ENCODE measurements at regions not wholly inside any gene's neighbourhood (a gene's known extent, or its start where the extent isn't known, plus 50 kb on each side); places are given as distances from the start of the nearest gene placed in this dataset.

DNA sequence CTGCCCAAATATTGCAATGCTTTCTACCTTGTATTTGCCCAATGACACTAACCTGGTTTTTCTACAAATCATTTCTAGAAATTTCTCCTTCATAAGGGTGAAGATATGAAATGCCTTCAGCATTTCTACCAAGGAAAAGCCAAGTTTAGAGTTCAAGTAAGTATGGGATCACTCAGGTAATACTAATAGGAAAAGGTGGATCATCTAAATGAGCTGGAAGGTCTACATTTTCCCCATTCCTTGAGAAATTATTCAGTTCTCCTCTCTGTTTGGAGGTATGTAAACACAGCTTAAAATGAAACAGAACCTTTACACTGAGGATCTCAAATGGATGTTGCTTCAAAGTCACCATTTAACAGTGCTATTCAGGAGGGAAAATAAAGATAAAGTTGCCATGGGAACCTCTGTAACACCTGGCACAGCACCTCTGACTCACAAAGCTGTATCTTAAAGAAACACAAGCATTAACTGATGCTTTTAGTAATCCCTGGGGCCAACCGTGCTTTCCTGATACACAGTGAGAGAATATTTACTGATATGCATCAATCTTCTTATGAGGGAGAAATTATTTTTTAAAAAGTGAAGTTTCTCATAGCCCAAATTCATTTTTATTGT is 161.3 kb downstream of the DRD1 start:
- no peak for DNase-seq

DNA sequence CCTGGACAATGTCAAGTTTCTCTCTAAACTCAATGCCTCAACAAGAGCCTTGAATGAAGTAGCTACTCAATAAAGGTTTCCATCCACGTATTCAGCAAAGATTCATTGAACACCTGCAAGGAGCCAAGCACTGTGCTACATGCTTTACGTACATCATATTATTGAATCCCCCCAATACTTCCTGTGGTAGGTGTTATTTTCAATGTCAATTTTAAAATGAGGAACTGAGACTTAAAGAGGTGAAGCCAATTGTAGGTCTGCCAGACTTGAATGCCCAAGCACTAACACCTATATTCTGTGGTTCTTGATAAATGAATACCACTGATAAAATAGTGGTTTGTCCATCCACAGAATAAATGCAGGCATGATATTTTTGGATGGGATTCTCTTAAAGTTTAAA is 162.3 kb downstream of the DRD1 start:
- no peak for DNase-seq

DNA sequence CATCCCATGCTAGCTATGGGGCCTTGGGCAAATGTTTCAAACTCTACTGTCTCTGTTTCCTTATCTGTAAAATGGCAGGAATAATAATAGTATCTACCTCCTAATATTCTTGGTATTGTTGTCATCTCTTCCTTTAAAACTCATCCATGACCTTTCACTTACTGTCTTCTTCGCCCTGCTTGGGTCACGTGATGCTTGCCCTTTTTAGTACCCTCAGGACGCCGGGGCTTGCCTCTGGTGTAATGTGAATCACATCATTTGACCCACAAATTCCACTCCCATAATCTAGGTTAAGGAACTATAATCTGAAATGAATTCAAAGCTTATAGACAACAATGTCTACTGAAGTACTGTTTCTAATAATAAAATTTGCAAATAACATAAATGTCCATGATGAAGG is 162.7 kb downstream of the DRD1 start:
- no peak for DNase-seq

- no peak for DNase-seq
Measured at GRCh38 chr5:175279506-175279905, 164.5 kb downstream of the DRD1 start.

DNA sequence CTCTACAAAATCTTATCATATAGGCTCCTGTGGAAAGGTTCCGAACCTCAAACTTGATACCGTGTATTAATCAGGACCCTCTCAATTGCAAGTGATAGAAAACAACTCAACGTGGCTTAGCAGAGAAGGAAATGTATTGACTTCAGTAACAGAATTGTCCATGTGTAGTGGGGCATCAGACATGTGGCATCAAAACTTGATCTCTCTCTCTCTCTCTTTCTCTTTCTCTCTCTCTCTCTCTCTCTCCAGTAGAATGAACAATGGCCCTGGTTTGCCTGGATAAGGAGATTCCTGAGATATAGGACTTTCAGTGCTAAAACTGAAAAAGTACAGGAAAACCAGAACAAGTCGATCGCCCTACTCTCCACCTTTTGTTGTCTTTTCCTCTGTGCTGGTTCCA is 168.2 kb downstream of the DRD1 start:
- DNase-seq, result no peak

DNA sequence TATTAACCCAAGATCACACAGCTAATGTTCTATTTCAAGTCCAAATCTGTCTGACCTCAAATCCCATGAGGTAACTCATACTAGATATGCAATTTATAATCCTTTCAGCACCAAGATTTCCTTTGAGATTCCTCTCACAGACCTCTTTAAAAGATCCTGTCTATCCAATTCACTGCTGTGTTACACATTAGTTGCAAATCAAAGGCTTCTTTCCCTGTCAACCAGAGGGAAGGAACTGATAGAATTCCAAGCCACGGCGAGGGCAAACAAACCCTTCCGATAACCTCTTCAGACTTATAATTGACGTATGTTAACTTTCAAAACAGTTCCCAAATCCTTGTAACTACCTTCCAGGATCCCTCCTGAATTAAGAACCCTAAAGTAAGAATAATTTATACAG is 168.9 kb downstream of the DRD1 start:
- no peak for DNase-seq

- no peak for DNase-seq
Measured at GRCh38 chr5:175274171-175274570, 169.8 kb downstream of the DRD1 start.

GRCh38 chr5:175264406-175264805 is 179.6 kb downstream of the DRD1 start:
- DNase-seq, result no peak

DNA sequence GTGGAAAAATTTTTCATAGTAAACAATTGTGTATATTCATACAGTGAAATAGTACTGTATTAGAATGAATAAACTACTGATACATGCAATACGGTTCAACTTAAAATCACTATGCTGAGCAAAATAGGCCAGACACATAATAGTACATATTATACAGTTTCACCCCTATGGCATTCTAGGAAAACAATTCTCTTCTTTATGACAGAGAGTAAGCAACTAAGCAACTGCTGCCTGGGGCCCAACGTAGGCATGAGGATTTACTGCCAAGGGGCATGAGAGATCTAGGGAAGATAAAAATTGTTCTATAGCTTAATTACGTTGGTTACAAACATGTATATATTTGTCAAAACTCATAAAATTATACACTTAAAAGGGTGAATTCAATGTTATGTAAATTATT is 180.2 kb downstream of the DRD1 start:
- no peak for DNase-seq

- DNase-seq, result no peak
Measured at GRCh38 chr5:175261526-175261925, 182.5 kb downstream of the DRD1 start.

- no peak for DNase-seq
Measured at GRCh38 chr5:175261037-175261436, 182.9 kb downstream of the DRD1 start.

- DNase-seq, result no peak
Measured at GRCh38 chr5:175257847-175258194, 186.2 kb downstream of the DRD1 start.

GRCh38 chr5:175257128-175257846 is 186.7 kb downstream of the DRD1 start:
- no peak for DNase-seq

DNA sequence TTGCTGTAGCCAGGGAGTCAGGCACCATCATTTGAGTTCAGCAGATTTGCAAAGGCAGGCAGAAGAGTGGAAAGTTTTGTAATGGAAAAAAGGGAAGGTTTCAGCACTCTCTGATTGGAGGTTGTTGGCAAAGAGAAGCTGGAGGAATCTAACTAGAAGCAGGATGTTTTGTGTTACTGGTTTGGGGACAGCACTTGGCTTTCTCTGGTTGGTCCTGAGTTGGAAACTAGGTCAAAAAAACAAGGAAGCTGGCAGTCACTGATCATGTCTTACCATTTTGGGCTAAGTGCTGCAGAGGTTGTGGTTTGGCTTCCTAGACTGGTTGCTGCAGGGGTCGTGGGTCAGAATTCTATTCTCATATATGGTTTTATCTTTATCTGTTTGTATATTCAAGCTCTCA is 189.8 kb downstream of the DRD1 start:
- DNase-seq, result no peak

DNA sequence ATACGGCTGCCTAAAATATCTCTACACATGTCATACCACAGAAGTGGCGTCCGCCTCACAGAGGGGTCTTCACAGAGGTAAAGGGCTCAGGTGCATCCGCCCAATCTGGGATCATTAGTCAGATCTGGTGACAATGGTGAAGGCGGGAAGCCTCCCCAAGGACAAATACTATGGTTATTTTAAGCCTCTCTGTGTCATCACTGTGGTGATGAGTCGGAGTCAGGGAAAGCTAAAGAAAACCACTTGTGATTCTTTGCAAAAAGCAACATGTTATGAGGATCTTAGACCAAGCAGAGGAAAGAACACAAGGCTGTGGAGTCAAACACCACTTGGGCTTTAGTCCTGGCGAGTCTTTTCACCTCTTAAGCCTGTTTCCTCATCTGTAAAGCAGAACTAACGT is 190.4 kb downstream of the DRD1 start:
- no peak for DNase-seq

DNA sequence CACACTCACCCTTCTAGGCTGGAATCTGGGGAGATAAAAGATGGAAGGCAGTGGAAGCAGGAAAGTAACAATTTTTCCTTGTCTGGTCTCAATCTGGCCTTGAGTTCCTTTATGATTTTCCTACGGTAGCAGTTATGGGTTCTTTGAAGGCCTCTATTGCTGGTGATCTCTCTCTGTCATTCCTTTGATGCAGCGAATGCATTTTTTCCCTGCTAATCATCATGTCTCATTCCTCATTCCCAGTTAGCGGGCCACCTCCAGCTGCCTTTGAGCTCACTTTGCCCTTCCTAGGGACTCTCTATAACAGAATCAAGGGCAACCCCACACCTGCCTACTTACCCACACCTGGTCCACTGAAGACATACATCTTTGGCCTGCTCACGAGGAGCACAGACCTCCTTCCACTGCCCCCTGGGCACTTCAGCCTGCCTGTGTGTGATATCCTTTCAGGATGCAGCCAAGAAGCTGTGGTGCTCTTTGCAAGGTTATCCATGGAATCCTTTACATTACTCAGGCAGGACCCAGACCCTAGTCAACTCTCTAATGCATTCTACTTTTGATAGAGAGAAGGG is 191.7 kb downstream of the DRD1 start:
- no peak for DNase-seq

GRCh38 chr5:175250426-175250825 is 193.6 kb downstream of the DRD1 start:
- DNase-seq, result no peak

DNA sequence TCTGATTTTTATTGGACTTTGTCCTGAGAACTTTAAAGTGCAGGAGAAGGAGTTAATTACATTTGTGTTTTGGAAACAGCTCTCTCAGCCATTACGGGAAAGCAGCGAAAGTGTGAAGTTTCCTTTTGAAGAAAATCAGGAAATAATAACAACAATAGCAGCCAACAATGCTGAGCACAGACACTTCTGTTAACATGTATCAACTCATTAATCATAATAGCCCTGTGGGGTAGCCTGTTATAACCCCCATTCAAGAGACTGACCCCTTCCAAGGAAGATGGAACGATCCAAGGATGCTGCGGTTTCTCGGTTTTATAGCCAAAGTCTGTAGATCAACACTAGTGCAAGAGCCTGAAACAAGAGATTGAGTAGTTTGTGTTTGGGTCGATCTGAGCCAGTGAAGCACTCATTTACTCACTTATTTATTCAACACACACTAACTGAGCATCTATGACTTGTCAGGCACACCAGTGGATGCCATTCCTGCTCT is 195.5 kb downstream of the DRD1 start:
- DNase-seq, result no peak

DNA sequence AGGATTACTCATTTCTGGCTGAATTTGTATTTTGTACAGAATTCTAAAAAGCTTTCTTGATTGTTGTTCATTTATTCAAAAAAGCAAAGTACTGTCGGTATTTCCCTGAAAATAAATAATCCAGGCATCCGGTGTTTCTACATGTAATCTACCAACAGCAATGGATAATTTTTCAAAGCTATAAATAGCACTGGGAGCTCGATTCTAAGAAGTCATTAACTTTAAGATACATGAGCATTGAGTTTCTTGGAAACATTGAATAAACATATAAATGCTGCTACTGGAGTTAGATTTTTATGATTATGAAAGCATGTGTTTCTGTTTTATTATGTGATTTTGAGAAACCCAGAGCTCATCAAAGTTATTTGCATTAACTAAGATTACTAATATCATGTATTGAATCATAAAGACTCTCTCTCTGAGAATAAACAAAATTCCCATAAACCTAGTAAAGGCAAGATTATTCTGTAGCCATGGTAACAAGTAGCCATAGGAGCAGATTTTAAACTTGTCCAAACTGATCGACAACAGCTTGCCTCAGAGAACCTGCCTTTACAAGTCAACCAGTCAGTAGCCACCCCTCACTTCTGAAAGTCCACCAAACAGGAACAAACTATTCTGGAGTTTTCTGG is 197.0 kb downstream of the DRD1 start:
- no peak for DNase-seq

DNA sequence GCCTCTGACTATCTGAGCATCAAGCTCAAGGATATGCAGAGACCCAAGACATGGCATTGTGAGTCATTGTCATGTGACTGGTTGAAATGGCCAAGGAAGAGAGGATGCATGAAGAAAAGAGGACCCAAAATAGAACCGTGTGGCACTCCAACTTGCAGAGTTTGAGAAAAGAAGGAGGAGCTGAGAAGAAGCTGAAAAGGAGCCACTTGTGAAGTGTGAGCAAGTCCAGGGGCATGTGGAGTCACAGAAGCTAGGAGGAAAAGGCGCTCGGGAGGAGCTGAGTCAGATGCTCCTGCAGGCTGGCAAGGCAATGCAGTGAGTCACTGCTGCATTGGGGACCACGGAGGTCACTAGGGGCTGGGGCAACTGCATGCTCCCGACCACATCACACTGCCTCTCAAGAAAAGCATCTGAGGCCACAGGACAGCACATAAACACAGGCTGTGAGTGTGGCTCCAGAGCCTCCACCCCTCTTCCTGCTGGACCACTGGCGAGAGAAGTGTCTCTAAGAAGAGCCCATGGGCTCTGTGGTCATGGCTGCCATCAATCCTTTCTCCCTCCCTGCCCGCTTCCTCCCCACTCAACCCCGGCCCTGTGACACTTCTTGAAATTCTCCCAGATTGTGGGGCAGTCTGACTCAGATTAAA is 197.6 kb downstream of the DRD1 start:
- no peak for DNase-seq

DNA sequence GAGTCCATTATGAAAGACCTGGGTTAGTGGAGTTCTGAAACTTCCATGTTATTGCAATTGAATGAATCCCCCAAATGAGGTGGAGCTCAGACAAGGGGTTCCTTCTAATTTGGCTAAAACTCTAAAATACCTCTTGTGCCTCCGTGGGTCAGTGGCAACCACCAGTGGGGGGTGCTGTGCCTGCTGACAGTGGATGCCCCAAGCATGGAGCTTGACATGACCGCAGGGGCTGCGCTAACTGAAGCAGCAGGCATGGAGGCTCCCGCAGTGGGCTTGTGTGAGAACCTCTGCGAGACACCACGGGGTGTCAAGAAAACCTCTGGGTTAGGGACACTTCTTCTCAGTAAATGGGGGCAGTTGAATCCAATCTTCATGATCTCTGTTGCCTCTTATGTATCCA is 200.5 kb downstream of the DRD1 start:
- no peak for DNase-seq

DNA sequence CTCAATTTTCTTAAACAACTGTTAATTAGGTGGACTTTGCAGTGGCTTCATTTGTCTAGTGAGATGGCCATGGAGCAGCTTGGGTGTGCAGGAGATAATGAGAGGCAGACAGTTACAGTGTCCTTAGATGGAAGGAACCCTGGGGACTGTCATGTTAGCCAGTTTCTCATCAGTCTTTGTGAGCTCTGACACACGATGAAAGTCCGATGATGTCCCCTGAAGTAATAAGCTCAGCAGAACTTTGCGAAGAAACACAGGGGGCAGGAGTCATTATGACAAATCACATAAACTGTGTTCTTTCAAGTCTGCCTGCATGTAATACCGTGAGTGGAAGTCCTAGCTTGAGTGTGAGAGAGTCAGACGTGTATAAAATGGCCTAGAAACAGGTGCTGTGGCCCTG is 201.8 kb downstream of the DRD1 start:
- DNase-seq, result no peak

DNA sequence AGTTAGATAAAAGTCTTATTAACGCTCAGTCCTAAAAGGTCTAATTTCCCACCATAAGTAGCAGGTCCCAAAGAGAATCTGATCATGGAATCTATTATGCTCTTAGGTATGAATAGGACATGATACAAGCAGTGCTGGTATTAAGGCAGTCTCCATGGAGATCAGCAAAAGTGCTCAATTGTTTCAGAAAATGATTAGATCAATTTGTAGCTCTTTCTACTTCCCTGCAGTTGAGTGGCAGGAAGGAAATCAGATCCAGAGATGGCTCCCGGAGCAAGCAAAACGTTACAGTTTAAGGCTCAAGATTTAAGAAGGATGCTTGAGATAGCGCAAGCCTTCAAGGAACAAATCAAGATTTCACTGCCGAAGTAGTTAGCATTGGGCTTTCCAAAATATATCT is 205.7 kb downstream of the DRD1 start:
- no peak for DNase-seq

DNA sequence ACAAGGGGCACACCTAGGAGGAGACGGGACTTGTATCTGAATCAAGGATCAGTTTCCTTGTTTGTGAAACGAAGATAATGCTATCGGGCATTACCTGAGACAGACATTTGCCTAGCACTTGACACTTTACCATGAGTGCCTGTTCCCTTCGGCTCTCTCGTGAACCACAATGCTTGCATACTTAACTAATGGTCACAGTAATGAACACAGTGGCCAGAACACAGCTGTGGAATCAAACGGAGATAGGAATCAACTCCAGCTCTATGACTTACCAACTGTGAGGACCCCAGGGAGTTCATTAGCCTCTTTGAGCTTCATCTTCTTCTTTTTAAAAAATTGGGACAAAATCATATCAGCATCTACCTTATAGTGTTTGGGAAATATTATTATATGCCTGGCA is 207.8 kb downstream of the DRD1 start:
- DNase-seq, result no peak
